KMS-11 (cell line): ENCODE measurements at regions not wholly inside any gene's neighbourhood (a gene's known extent, or its start where the extent isn't known, plus 50 kb on each side); places are given as distances from the start of the nearest gene placed in this dataset.

Experiments
- H2AFZ ChIP-seq: fragments of 200-600 bp; sonication (generic); 2 replicates; pipeline ENCODE4 v1.6.1; 2016; ENCODE audit warnings: antibody characterized with exemption, mixed run types, low read depth
- H3K27ac ChIP-seq: fragments of 200-600 bp; sonication (generic); 2 replicates; pipeline ENCODE4 v1.6.1; 2016; ENCODE audit warnings: mild to moderate bottlenecking, mixed run types
- H3K27me3 ChIP-seq: fragments of 200-600 bp; sonication (generic); 2 replicates; pipeline ENCODE4 v1.6.1; 2017; ENCODE audit warnings: mild to moderate bottlenecking, low read depth, mixed run types, moderate library complexity; ENCODE audit not compliant: insufficient read depth
- H3K36me3 ChIP-seq: fragments of 200-600 bp; sonication (generic); 2 replicates; pipeline ENCODE4 v1.6.1; 2017; ENCODE audit warnings: mild to moderate bottlenecking, mixed run types; ENCODE audit not compliant: insufficient read depth
- H3K4me1 ChIP-seq: fragments of 200-600 bp; sonication (generic); 2 replicates; pipeline ENCODE4 v1.6.1; 2016; ENCODE audit warnings: mild to moderate bottlenecking, low read depth, mixed run types; ENCODE audit not compliant: poor library complexity, severe bottlenecking
- H3K4me2 ChIP-seq: fragments of 200-600 bp; sonication (generic); 2 replicates; pipeline ENCODE4 v1.7.0; 2016; ENCODE audit warnings: mild to moderate bottlenecking, mixed run types
- H3K4me3 ChIP-seq: fragments of 200-600 bp; sonication (generic); IDR thresholded peaks from 2 replicates; pipeline ENCODE4 v1.6.1; 2017; ENCODE audit warnings: low read depth, low read length, mixed read lengths; ENCODE audit not compliant: insufficient read depth
- H3K79me2 ChIP-seq: fragments of 200-600 bp; sonication (generic); 2 replicates; pipeline ENCODE4 v1.6.1; 2016; ENCODE audit warnings: low read depth, mixed run types; ENCODE audit not compliant: insufficient read depth
- H3K9ac ChIP-seq: fragments of 200-600 bp; sonication (generic); 2 replicates; pipeline ENCODE4 v1.6.1; 2016; ENCODE audit warnings: mild to moderate bottlenecking, mixed run types
- H4K20me1 ChIP-seq: fragments of 200-600 bp; sonication (generic); 2 replicates; pipeline ENCODE4 v1.6.1; 2016; ENCODE audit warnings: mild to moderate bottlenecking, mixed run types; ENCODE audit not compliant: insufficient read depth
- TF ChIP-seq, protein P1 (sequence below): fragments of 200-600 bp; sonication (generic); conservative IDR thresholded peaks from 2 replicates; pipeline ENCODE4 v1.6.1; 2017; ENCODE audit warnings: low read depth, mild to moderate bottlenecking, antibody characterized with exemption, low read length, moderate library complexity, mixed read lengths

DNA sequence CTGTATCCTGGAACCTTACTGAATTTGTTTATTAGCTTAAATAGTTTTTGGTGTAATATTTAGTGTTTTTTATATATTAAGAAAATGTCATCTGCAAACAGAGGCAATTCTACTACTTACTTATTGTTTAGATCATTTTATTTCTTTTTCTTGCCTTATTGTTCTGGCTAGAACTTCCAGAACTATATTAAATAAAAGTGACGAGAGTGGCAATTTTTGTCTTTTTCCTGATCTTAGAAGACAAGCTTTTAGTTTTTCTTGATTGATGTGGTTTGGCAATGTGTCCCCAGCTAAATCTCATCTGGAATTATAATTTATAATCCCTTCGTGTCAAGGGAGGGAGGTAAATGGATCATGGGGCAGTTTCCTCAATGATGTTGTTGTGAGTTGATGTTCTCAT, 857.8 kb downstream of the SLC6A15 start:
- Histone ChIP-seq H3K4me2 (no peak overlapping the region), H3K27ac (no peak overlapping the region), H3K27me3 (no peaks in the 10 kb centered on the region), H2AFZ (no peak overlapping the region), H3K9ac (no peak overlapping the region), H3K36me3 (no peaks in the 10 kb centered on the region), H3K79me2 (no peaks in the 10 kb centered on the region), H3K4me1 (no peaks in the 10 kb centered on the region), H4K20me1 (no peaks in the 10 kb centered on the region), H3K4me3 (no peak overlapping the region)
- TF ChIP-seq, protein P1, sequence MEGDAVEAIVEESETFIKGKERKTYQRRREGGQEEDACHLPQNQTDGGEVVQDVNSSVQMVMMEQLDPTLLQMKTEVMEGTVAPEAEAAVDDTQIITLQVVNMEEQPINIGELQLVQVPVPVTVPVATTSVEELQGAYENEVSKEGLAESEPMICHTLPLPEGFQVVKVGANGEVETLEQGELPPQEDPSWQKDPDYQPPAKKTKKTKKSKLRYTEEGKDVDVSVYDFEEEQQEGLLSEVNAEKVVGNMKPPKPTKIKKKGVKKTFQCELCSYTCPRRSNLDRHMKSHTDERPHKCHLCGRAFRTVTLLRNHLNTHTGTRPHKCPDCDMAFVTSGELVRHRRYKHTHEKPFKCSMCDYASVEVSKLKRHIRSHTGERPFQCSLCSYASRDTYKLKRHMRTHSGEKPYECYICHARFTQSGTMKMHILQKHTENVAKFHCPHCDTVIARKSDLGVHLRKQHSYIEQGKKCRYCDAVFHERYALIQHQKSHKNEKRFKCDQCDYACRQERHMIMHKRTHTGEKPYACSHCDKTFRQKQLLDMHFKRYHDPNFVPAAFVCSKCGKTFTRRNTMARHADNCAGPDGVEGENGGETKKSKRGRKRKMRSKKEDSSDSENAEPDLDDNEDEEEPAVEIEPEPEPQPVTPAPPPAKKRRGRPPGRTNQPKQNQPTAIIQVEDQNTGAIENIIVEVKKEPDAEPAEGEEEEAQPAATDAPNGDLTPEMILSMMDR, result no peak

DNA sequence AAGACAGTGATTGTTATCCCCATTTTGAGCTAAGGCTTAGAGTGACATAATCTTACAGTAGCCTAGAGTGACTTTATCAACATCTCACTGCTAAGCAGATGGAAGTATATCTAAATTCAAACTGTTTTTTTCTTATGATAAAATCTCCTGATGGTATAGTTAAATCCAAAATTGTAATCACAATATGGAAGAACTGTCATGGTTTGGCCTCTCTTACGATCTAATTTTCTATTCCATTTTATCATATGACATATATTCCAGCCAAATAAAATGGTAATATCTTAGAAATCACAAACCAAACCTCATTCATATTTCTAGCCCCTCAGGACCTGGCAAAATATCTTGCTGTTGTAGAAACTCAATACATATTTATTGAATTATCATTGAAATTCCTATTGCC, 864.7 kb downstream of the SLC6A15 start:
- Histone ChIP-seq H3K9ac (no peak overlapping the region), H3K4me3 (no peak overlapping the region), H3K36me3 (no peaks in the 10 kb centered on the region), H3K4me1 (no peaks in the 10 kb centered on the region), H3K27me3 (no peaks in the 10 kb centered on the region), H3K79me2 (no peaks in the 10 kb centered on the region), H2AFZ (no peak overlapping the region), H3K4me2 (no peak overlapping the region), H4K20me1 (no peaks in the 10 kb centered on the region), H3K27ac (no peak overlapping the region)
- TF ChIP-seq, protein P1, result no peak

DNA sequence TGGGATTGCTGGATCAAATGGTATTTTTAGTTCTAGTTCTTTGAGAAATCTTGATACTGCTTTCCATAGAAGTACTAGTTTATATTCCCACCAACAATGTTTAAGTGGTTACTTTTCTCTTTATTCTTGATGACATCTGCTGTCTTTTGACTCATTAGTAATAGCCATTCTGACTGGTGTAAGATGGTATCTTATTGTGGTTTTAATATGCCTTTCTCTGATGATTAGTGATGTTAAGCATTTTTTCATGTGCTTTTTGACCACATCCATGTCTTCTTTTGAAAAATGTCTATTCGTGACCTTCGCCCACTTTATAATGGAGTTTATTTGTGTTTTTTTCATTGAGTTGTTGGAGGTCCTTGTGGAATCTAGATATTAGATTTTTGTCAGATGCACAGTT, 865.7 kb downstream of the SLC6A15 start:
- Histone ChIP-seq H3K9ac (no peak overlapping the region), H2AFZ (no peak overlapping the region), H3K4me2 (no peak overlapping the region), H3K79me2 (no peaks in the 10 kb centered on the region), H3K27ac (no peak overlapping the region), H4K20me1 (no peaks in the 10 kb centered on the region), H3K27me3 (no peaks in the 10 kb centered on the region), H3K4me3 (no peak overlapping the region), H3K4me1 (no peaks in the 10 kb centered on the region), H3K36me3 (no peaks in the 10 kb centered on the region)
- TF ChIP-seq, protein P1, result no peak

DNA sequence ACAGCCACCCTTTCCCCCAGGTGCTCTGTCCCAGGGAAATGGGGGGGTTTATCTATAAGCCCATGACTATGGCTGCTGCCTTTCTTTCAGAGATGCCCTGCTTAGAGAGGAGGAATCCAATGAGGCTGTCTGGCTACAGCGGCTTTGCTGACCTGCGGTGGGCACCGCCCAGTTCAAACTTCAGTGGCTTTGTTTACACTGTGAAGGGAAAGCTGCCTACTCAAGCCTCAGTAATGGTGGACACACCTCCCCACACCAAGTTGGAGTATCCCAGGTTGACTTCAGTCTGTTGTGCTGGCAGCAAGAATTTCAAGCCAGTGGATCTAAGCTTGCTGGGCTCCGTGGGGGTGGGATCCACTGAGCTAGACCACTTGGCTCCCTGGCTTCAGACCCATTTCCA, 869.2 kb downstream of the SLC6A15 start:
- TF ChIP-seq, protein P1, result no peak
- Histone ChIP-seq H3K4me1 (no peaks in the 10 kb centered on the region), H3K9ac (no peak overlapping the region), H3K27ac (no peak overlapping the region), H3K27me3 (no peaks in the 10 kb centered on the region), H3K4me3 (no peak overlapping the region), H3K36me3 (no peaks in the 10 kb centered on the region), H3K4me2 (no peak overlapping the region), H2AFZ (no peak overlapping the region), H3K79me2 (no peaks in the 10 kb centered on the region), H4K20me1 (no peaks in the 10 kb centered on the region)

DNA sequence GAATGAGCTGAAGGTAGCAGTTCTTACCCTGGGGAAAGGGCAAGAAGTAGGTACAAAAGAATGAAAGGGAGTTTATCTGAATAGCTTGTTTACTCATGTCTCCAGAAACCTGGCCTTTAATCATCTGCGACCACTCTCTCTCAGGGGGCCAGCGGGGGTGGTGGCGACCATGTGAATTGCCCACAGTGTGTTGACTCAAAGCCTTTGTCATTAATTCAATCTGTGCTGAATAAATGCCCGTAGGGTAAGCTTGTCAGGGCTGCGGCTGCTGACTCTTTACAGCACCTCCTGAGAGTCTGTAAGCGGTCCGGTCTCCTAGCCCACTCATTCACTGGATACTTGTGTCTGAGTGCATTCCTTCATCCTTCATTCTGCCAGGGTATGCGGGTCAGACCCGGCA, 874.4 kb downstream of the SLC6A15 start:
- TF ChIP-seq, protein P1, result no peak
- Histone ChIP-seq H3K79me2 (no peaks in the 10 kb centered on the region), H3K4me3 (no peak overlapping the region), H4K20me1 (no peaks in the 10 kb centered on the region), H3K4me2 (no peak overlapping the region), H3K9ac (no peak overlapping the region), H3K27ac (no peak overlapping the region), H3K4me1 (no peaks in the 10 kb centered on the region), H3K36me3 (no peaks in the 10 kb centered on the region), H3K27me3 (no peaks in the 10 kb centered on the region), H2AFZ (no peak overlapping the region)
